IPS-NIHi11 (cell line): ENCODE measurements at regions not wholly inside any gene's neighbourhood (a gene's known extent, or its start where the extent isn't known, plus 50 kb on each side); places are given as distances from the start of the nearest gene placed in this dataset.
"Not testable (repeated sequence)": the region's sequence is repeated elsewhere in the genome, so short reads cannot be mapped to it uniquely, and the experiment has no call there.

Experiments used
- DNase-seq: peaks from one replicate; pipeline ENCODE4 v3.0.0; 2012; ENCODE audit warnings: mixed read lengths, low spot score

GRCh38 chr18:78814766-78815165 lies 164.9 kb upstream of the SALL3 start:
- no peak for DNase-seq

GRCh38 chr18:78816114-78816513 lies 163.5 kb upstream of the SALL3 start:
- no peak for DNase-seq

GRCh38 chr18:78816916-78817315 lies 162.7 kb upstream of the SALL3 start:
- no peak for DNase-seq

GRCh38 chr18:78818495-78818894 lies 161.1 kb upstream of the SALL3 start:
- DNase-seq: no peak

- DNase-seq: no peak
Measured at GRCh38 chr18:78818961-78819360, 160.7 kb upstream of the SALL3 start.

- no peak for DNase-seq
Measured at GRCh38 chr18:78820161-78820834, 159.3 kb upstream of the SALL3 start.

- no peak for DNase-seq
Measured at GRCh38 chr18:78821396-78821795, 158.2 kb upstream of the SALL3 start.

- DNase-seq: no peak
Measured at GRCh38 chr18:78822171-78822948, 157.3 kb upstream of the SALL3 start.

GRCh38 chr18:78822949-78823285 lies 156.7 kb upstream of the SALL3 start:
- DNase-seq: no peak

- DNase-seq: no peak
Measured at GRCh38 chr18:78825168-78825567, 154.4 kb upstream of the SALL3 start.

GRCh38 chr18:78826631-78827030 lies 153.0 kb upstream of the SALL3 start:
- no peak for DNase-seq

GRCh38 chr18:78827141-78827540 lies 152.5 kb upstream of the SALL3 start:
- no peak for DNase-seq

- DNase-seq: no peak
Measured at GRCh38 chr18:78828131-78828530, 151.5 kb upstream of the SALL3 start.

GRCh38 chr18:78829026-78829425 lies 150.6 kb upstream of the SALL3 start:
- DNase-seq: not testable (repeated sequence)

GRCh38 chr18:78830161-78830560 lies 149.5 kb upstream of the SALL3 start:
- no peak for DNase-seq

GRCh38 chr18:78830826-78831225 lies 148.8 kb upstream of the SALL3 start:
- no peak for DNase-seq

- no peak for DNase-seq
Measured at GRCh38 chr18:78831603-78832002, 148.0 kb upstream of the SALL3 start.

- no peak for DNase-seq
Measured at GRCh38 chr18:78833833-78834232, 145.8 kb upstream of the SALL3 start.

GRCh38 chr18:78836838-78837237 lies 142.8 kb upstream of the SALL3 start:
- DNase-seq: no peak

GRCh38 chr18:78837754-78838153 lies 141.9 kb upstream of the SALL3 start:
- no peak for DNase-seq

- no peak for DNase-seq
Measured at GRCh38 chr18:78838183-78838582, 141.4 kb upstream of the SALL3 start.

GRCh38 chr18:78849046-78849445 lies 130.6 kb upstream of the SALL3 start:
- no peak for DNase-seq

- no peak for DNase-seq
Measured at GRCh38 chr18:78849458-78849857, 130.2 kb upstream of the SALL3 start.

- DNase-seq: no peak
Measured at GRCh38 chr18:78853341-78853740, 126.3 kb upstream of the SALL3 start.
